GM21786 (cell line): ENCODE measurements at regions not wholly inside any gene's neighbourhood (a gene's known extent, or its start where the extent isn't known, plus 50 kb on each side); places are given as distances from the start of the nearest gene placed in this dataset.
"Not testable (repeated sequence)": the region's sequence is repeated elsewhere in the genome, so short reads cannot be mapped to it uniquely, and the experiment has no call there.

ENCODE experiments used
- ATAC-seq: cut with Tn5 transposase; IDR thresholded peaks from one replicate; pipeline ENCODE4 v1.9.1; 2021; ENCODE audit not compliant: unreplicated experiment

- ATAC-seq: no peak
Observed at GRCh38 chr11:121909596-121909995, 206.4 kb downstream of the BLID start.

GRCh38 chr11:121907379-121907778 is 208.6 kb downstream of the BLID start:
- ATAC-seq: no peak

GRCh38 chr11:121904148-121904547 is 211.9 kb downstream of the BLID start:
- no peak for ATAC-seq

GRCh38 chr11:121901886-121902285 is 214.1 kb downstream of the BLID start:
- no peak for ATAC-seq

GRCh38 chr11:121901417-121901816 is 214.6 kb downstream of the BLID start:
- ATAC-seq: not testable (repeated sequence)

- no peak for ATAC-seq
Observed at GRCh38 chr11:121899520-121899919, 216.5 kb downstream of the BLID start.

- no peak for ATAC-seq
Observed at GRCh38 chr11:121898903-121899302, 217.1 kb downstream of the BLID start.

- ATAC-seq: no peak
Observed at GRCh38 chr11:121895919-121896318, 220.1 kb downstream of the BLID start.

GRCh38 chr11:121894581-121894980 is 221.4 kb downstream of the BLID start:
- no peak for ATAC-seq

GRCh38 chr11:121892863-121893262 is 223.2 kb downstream of the BLID start:
- ATAC-seq: no peak

- no peak for ATAC-seq
Observed at GRCh38 chr11:121892131-121892681, 223.8 kb downstream of the BLID start.

GRCh38 chr11:121890946-121891515 is 225.0 kb downstream of the BLID start:
- ATAC-seq: no peak

GRCh38 chr11:121890377-121890776 is 225.6 kb downstream of the BLID start:
- ATAC-seq: no peak

GRCh38 chr11:121889931-121890330 is 226.1 kb downstream of the BLID start:
- no peak for ATAC-seq

GRCh38 chr11:121889186-121889585 is 226.8 kb downstream of the BLID start:
- ATAC-seq: no peak

GRCh38 chr11:121887976-121888557 is 227.9 kb downstream of the BLID start:
- ATAC-seq: no peak

- no peak for ATAC-seq
Observed at GRCh38 chr11:121887569-121887968, 228.4 kb downstream of the BLID start.

- no peak for ATAC-seq
Observed at GRCh38 chr11:121886996-121887395, 229.0 kb downstream of the BLID start.

- no peak for ATAC-seq
Observed at GRCh38 chr11:121886005-121886734, 229.8 kb downstream of the BLID start.

- ATAC-seq: no peak
Observed at GRCh38 chr11:121884626-121885025, 231.4 kb downstream of the BLID start.

- ATAC-seq: no peak
Observed at GRCh38 chr11:121881806-121882205, 234.2 kb downstream of the BLID start.

GRCh38 chr11:121877152-121877551 is 238.9 kb downstream of the BLID start:
- ATAC-seq: no peak
